SK-N-SH (cell line): ENCODE measurements at regions not wholly inside any gene's neighbourhood (a gene's known extent, or its start where the extent isn't known, plus 50 kb on each side); places are given as distances from the start of the nearest gene placed in this dataset.

Experiments used
- CTCF ChIA-PET: fragments of 300-600, 350-600 bp; formaldehyde crosslinking; extraction: SDS; loops from one replicate; lab custom pipeline; 2021; lab: Yijun Ruan, JAX
- POLR2A ChIA-PET: fragments of 350-600 bp; sonication (Branson Sonifier 250); formaldehyde crosslinking; extraction: SDS; loops from one replicate; lab custom pipeline; 2020; ENCODE audit warnings: antibody characterized with exemption, inconsistent platforms; lab: Yijun Ruan, JAX
- DNase-seq: peaks from one replicate; pipeline ENCODE4 v3.0.0; 2012
- H2AFZ ChIP-seq: fragments of 200-600 bp; sonication (generic); 2 replicates; pipeline ENCODE4 v1.8.1; 2016; ENCODE audit warnings: antibody characterized with exemption, mild to moderate bottlenecking, low read depth
- H3F3A ChIP-seq: fragments of 200-600 bp; sonication (generic); replicated peaks from 2 replicates; pipeline ENCODE3; 2016; ENCODE audit warnings: antibody characterized with exemption, mild to moderate bottlenecking; ENCODE audit not compliant: insufficient read depth
- H3K27ac ChIP-seq, 2 experiments: fragments of 200-500 bp in 1 of 2; fragments of 200-600 bp in 1 of 2; sonication (Bioruptor generic) in 1 of 2; sonication (generic), shearing (Covaris generic) in 1 of 2; 2 replicates each; pipeline versions ENCODE4 v1.5.1 to v1.6.1; 2014 to 2016; ENCODE audit warnings: low read depth in 2 of 2, inconsistent platforms in 1 of 2, low read length in 1 of 2, mild to moderate bottlenecking in 1 of 2, mixed read lengths in 1 of 2
- H3K27me3 ChIP-seq: fragments of 200-600 bp; sonication (generic), shearing (Covaris generic); 2 replicates; pipeline ENCODE4 v1.6.1; 2016; ENCODE audit warnings: mixed run types; ENCODE audit not compliant: insufficient read depth
- H3K36me3 ChIP-seq, 2 experiments: fragments of 200-500 bp in 1 of 2; fragments of 200-600 bp in 1 of 2; sonication (Bioruptor generic) in 1 of 2; sonication (generic) in 1 of 2; replicated peaks in 1 of 2; 2 replicates each; pipeline versions ENCODE3 to v1.5.1; 2014 to 2016; ENCODE audit warnings: low read length in 1 of 2, mild to moderate bottlenecking in 1 of 2; ENCODE audit not compliant: insufficient read depth in 2 of 2, control insufficient read depth in 1 of 2
- H3K4me1 ChIP-seq, 2 experiments: fragments of 200-500 bp in 1 of 2; fragments of 200-600 bp in 1 of 2; sonication (Bioruptor generic) in 1 of 2; sonication (generic), shearing (Covaris generic) in 1 of 2; 2 replicates each; pipeline versions ENCODE4 v1.5.1 to v1.6.1; 2014 to 2016; ENCODE audit warnings: low read depth in 1 of 2, low read length in 1 of 2, mixed run types in 1 of 2; ENCODE audit not compliant: insufficient read depth in 2 of 2, control insufficient read depth in 1 of 2
- H3K4me2 ChIP-seq: fragments of 200-600 bp; sonication (generic), shearing (Covaris generic); 2 replicates; pipeline ENCODE4 v1.6.1; 2017; ENCODE audit warnings: mixed run types
- H3K4me3 ChIP-seq, 2 experiments: fragments of 200-500 bp in 1 of 2; fragments of 200-600 bp in 1 of 2; sonication (Bioruptor generic) in 1 of 2; sonication (generic), shearing (Covaris generic) in 1 of 2; 2 replicates each; pipeline versions ENCODE4 v1.5.1 to v1.8.1; 2014 to 2016; ENCODE audit warnings: low read depth in 2 of 2, inconsistent platforms in 1 of 2, low read length in 1 of 2, mild to moderate bottlenecking in 1 of 2, mixed read lengths in 1 of 2, moderate library complexity in 1 of 2
- H3K79me2 ChIP-seq: fragments of 200-600 bp; sonication (generic); 2 replicates; pipeline ENCODE4 v1.8.1; 2017; ENCODE audit warnings: mild to moderate bottlenecking; ENCODE audit not compliant: insufficient read depth
- H3K9ac ChIP-seq: fragments of 200-600 bp; sonication (generic); 2 replicates; pipeline ENCODE4 v1.6.1; 2017; ENCODE audit warnings: mixed run types
- H3K9me2 ChIP-seq: fragments of 200-600 bp; sonication (generic); 2 replicates; pipeline ENCODE4 v1.6.1; 2017; ENCODE audit warnings: mixed run types
- H3K9me3 ChIP-seq: fragments of 200-600 bp; sonication (generic); 2 replicates; pipeline ENCODE4 v1.6.1; 2017; ENCODE audit warnings: mixed run types, mild to moderate bottlenecking, moderate library complexity
- H4K20me1 ChIP-seq: fragments of 200-600 bp; sonication (generic); 2 replicates; pipeline ENCODE4 v1.6.1; 2017; ENCODE audit warnings: mild to moderate bottlenecking, mixed run types; ENCODE audit not compliant: insufficient read depth
- FOSL2 ChIP-seq: IDR thresholded peaks from 2 replicates; pipeline ENCODE4 v1.4.0; 2012; ENCODE audit warnings: low read depth, mild to moderate bottlenecking, moderate library complexity, borderline replicate concordance
- JUND ChIP-seq: IDR thresholded peaks from 2 replicates; pipeline ENCODE4 v1.4.0; 2012
- SIN3A ChIP-seq: IDR thresholded peaks from 2 replicates; pipeline ENCODE4 v1.6.1; 2012; ENCODE audit warnings: low read depth, mild to moderate bottlenecking, low read length, moderate library complexity, borderline replicate concordance
- WGBS: methylation state at CpG from one replicate; pipeline ENCODE4 v1.1.6; 2017; ENCODE audit warnings: low lambda C conversion rate; 5-methylcytosine and 5-hydroxymethylcytosine counted together
- TF ChIP-seq, protein P1 (sequence below): IDR thresholded peaks from 2 replicates; pipeline ENCODE4; 2012
- TF ChIP-seq, protein P2 (sequence below): fragments of 150-350 bp; IDR thresholded peaks from 2 replicates; pipeline ENCODE4 v1.6.1; 2017; ENCODE audit warnings: antibody characterized with exemption, low read length, low read depth, borderline replicate concordance
- TF ChIP-seq, protein P3 (sequence below): IDR thresholded peaks from 2 replicates; pipeline ENCODE4 v1.4.0; 2012; ENCODE audit warnings: low read depth, borderline replicate concordance

DNA sequence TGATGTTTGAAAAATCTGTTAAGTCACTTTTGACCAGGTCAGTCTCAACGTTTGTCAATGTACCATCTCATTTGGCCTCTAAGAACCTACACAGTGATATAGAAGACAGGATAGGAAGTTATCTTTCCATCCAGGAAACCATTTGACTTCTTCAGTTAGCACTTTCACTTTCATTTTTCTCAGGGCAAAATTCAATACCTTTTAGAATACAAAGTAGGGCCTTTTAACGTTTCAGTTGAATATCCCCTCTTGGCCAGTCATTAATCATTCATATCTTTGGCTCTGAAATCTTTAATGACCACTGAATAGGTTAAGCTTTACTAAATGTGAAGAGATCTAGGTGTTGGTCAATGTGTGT lies 101.1 kb upstream of the GNAQ start:
- no peak overlapping the region for H3K9ac ChIP-seq
- CTCF ChIA-PET, result interaction anchor here (1.6 kb wide), 1 partner anchor 11 kb away, joined by 5 read pairs; no protein-coding TSS in a partner anchor
- POLR2A ChIA-PET, result no interaction called here

DNA sequence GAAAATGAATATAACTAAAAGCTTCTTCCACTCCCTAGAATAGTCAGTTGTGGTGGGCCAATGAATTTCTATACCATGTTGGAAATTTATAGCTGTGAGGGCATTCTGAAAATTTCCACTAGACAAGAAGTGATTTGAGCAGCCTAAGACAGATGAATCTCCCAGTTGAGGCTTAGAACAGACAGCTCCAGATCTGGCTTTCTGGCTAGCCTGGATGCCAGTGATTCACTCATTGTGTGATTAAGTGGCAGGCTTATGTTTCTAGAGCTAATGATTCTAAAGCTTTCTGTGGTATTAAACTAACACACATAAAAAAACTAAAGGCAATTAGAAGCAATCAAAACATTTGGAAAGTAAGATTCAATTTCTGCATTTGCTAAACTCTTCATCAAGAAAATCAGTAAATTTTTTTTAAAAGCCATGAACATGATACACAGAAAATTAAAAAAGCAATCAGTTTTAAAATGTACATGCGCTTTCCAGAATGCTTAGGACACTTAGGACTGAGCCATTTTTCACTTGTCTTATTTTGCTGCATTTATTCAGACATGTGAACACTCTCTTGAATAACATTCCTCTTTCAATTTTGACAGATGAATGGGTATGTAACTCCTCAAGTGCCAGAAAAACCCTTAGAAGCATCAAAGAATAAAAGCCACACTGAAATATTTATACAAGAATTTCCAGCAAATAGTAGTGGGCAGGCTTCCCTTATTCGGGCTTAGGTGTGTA lies 100.5 kb upstream of the GNAQ start:
- no peaks in the 10 kb centered on the region for H3K79me2 ChIP-seq
- no peaks in the 10 kb centered on the region for H3K36me3 ChIP-seq
- peak overlapping the region in 1 of 2 experiments; percentile 7; a peak in 1 of 4 replicates for H3K4me3 ChIP-seq
- H3K27me3 ChIP-seq, result no peaks in the 10 kb centered on the region
- 78% methylated on average over 2 of the region's 2 CpGs for WGBS
- TF ChIP-seq, protein P1, sequence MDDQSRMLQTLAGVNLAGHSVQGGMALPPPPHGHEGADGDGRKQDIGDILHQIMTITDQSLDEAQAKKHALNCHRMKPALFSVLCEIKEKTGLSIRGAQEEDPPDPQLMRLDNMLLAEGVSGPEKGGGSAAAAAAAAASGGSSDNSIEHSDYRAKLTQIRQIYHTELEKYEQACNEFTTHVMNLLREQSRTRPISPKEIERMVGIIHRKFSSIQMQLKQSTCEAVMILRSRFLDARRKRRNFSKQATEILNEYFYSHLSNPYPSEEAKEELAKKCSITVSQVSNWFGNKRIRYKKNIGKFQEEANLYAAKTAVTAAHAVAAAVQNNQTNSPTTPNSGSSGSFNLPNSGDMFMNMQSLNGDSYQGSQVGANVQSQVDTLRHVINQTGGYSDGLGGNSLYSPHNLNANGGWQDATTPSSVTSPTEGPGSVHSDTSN, result 0 out of 2 replicates have a peak, but pooled peaks have one; percentile 21
- TF ChIP-seq, protein P2, sequence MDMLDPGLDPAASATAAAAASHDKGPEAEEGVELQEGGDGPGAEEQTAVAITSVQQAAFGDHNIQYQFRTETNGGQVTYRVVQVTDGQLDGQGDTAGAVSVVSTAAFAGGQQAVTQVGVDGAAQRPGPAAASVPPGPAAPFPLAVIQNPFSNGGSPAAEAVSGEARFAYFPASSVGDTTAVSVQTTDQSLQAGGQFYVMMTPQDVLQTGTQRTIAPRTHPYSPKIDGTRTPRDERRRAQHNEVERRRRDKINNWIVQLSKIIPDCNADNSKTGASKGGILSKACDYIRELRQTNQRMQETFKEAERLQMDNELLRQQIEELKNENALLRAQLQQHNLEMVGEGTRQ, result no peak
- TF ChIP-seq JUND, result no peak
- no peak overlapping the region for H3K9ac ChIP-seq
- no peaks in the 10 kb centered on the region for H3K9me3 ChIP-seq
- peak overlapping the region; percentile 25 for H3K4me2 ChIP-seq
- H4K20me1 ChIP-seq, result no peaks in the 10 kb centered on the region
- no peak for DNase-seq
- no peak overlapping the region for H3K27ac ChIP-seq
- H3K4me1 ChIP-seq, result no peaks in the 10 kb centered on the region; a peak in 1 of 4 replicates
- CTCF ChIA-PET, result interaction anchor here (1.6 kb wide), 1 partner anchor 10 kb away, joined by 5 read pairs; no protein-coding TSS in a partner anchor
- H3F3A ChIP-seq, result no peaks in the 10 kb centered on the region
- no peaks in the 10 kb centered on the region for H3K9me2 ChIP-seq
- POLR2A ChIA-PET, result no interaction called here
- H2AFZ ChIP-seq, result peak overlapping the region; percentile 80

More for the DNA sequence above, 101.1 kb upstream of the GNAQ start:
- TF ChIP-seq SIN3A, result no peak
- no peak for TF ChIP-seq FOSL2
- H3K9me3 ChIP-seq, result no peaks in the 10 kb centered on the region
- H3K27ac ChIP-seq, result no peak overlapping the region
- no peaks in the 10 kb centered on the region for H3K36me3 ChIP-seq
- no peak for DNase-seq
- no peaks in the 10 kb centered on the region for H3F3A ChIP-seq
- no peaks in the 10 kb centered on the region for H3K4me1 ChIP-seq
- 34% methylated on average over 2 of the region's 2 CpGs for WGBS
- H2AFZ ChIP-seq, result peak overlapping the region; percentile 80
- H3K4me2 ChIP-seq, result peak overlapping the region; percentile 25
- no peaks in the 10 kb centered on the region for H4K20me1 ChIP-seq
- no peaks in the 10 kb centered on the region for H3K9me2 ChIP-seq
- peak overlapping the region in 1 of 2 experiments; percentile 7; a peak in 1 of 4 replicates for H3K4me3 ChIP-seq
- H3K27me3 ChIP-seq, result no peaks in the 10 kb centered on the region
- no peaks in the 10 kb centered on the region for H3K79me2 ChIP-seq

DNA sequence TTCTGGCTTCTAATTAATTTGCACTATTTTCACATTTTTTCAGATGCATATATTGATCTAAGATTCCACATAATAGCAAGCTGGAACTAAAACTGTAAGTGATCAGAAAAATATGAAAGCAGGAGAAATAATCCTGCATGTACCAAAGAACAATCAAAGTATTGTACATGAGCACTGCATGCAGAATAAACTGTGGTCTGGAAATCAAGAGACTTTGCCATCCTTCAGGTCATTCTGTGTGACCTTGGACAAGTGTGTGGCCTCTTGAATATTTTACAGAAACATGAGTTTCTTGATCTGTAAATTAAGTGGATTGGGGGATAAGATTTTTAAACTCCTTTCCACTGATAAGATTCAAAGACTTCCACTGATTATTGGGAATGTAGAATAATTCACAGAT lies 99.2 kb upstream of the GNAQ start:
- no peak overlapping the region for H3K9ac ChIP-seq
- no peaks in the 10 kb centered on the region for H3F3A ChIP-seq
- no peak overlapping the region for H3K27ac ChIP-seq
- no peaks in the 10 kb centered on the region for H3K27me3 ChIP-seq
- H3K4me1 ChIP-seq, result no peaks in the 10 kb centered on the region; a peak in 1 of 4 replicates
- no peaks in the 10 kb centered on the region for H3K36me3 ChIP-seq
- no peak overlapping the region for H3K4me3 ChIP-seq
- H3K4me2 ChIP-seq, result no peak overlapping the region
- no peaks in the 10 kb centered on the region for H3K9me3 ChIP-seq
- ChIA-PET POLR2A (no interaction called here), CTCF (interaction anchor here (1.6 to 2.6 kb wide), 2 partner anchors 9 to 16 kb away, joined by 5 read pairs; no protein-coding TSS in a partner anchor)
- TF ChIP-seq, protein P3, sequence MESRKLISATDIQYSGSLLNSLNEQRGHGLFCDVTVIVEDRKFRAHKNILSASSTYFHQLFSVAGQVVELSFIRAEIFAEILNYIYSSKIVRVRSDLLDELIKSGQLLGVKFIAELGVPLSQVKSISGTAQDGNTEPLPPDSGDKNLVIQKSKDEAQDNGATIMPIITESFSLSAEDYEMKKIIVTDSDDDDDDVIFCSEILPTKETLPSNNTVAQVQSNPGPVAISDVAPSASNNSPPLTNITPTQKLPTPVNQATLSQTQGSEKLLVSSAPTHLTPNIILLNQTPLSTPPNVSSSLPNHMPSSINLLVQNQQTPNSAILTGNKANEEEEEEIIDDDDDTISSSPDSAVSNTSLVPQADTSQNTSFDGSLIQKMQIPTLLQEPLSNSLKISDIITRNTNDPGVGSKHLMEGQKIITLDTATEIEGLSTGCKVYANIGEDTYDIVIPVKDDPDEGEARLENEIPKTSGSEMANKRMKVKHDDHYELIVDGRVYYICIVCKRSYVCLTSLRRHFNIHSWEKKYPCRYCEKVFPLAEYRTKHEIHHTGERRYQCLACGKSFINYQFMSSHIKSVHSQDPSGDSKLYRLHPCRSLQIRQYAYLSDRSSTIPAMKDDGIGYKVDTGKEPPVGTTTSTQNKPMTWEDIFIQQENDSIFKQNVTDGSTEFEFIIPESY, result no peak
- no peaks in the 10 kb centered on the region for H3K79me2 ChIP-seq
- no peaks in the 10 kb centered on the region for H4K20me1 ChIP-seq
- no peaks in the 10 kb centered on the region for H3K9me2 ChIP-seq
- no peak for DNase-seq
- no peak overlapping the region for H2AFZ ChIP-seq
